Sigmoid colon (tissue), 6 donors: ENCODE measurements at regions not wholly inside any gene's neighbourhood (a gene's known extent, or its start where the extent isn't known, plus 50 kb on each side); places are given as distances from the start of the nearest gene placed in this dataset.
"Not testable (repeated sequence)": the region's sequence is repeated elsewhere in the genome, so short reads cannot be mapped to it uniquely, and the experiment has no call there.

ENCODE experiments used
- DNase-seq: peaks from one replicate; pipeline ENCODE4 v3.0.0-alpha.2; 2019
- H3K27ac ChIP-seq, 4 donors: fragments of 200-600 bp; sonication (generic); one replicate each; pipeline ENCODE4 v1.5.1; 2016 to 2019; ENCODE audit warnings: mild to moderate bottlenecking in 1 of 4
- H3K27me3 ChIP-seq, 3 donors: fragments of 200-600 bp; sonication (generic); one replicate each; pipeline ENCODE4 v1.5.1; 2019; ENCODE audit warnings: mild to moderate bottlenecking in 1 of 3
- H3K36me3 ChIP-seq, 4 donors: fragments of 200-600 bp; sonication (generic); one replicate each; pipeline ENCODE4 v1.5.1; 2016 to 2019
- H3K4me1 ChIP-seq, 4 donors: fragments of 200-600 bp; sonication (generic); one replicate each; pipeline ENCODE4 v1.5.1; 2017 to 2019
- H3K4me3 ChIP-seq, 4 donors: fragments of 200-600 bp; sonication (generic); one replicate each; pipeline ENCODE4 v1.5.1; 2017 to 2019; ENCODE audit warnings: mild to moderate bottlenecking in 2 of 4, moderate library complexity in 1 of 4
- H3K9me3 ChIP-seq, 4 donors: fragments of 200-600 bp in 3 of 4; sonication (generic) in 3 of 4; one replicate each; pipeline versions ENCODE4 v1.5.1 to v1.6.1; 2013 to 2019
- EP300 ChIP-seq, 4 donors: sonication (generic); formaldehyde crosslinking; IDR thresholded peaks; one replicate each; pipeline ENCODE4 v1.6.1; 2017; ENCODE audit warnings: antibody characterized with exemption in 4 of 4
- POLR2A ChIP-seq, 2 donors: fragments of 450-650 bp; IDR thresholded peaks; one replicate each; pipeline ENCODE4 v1.6.1; 2016; ENCODE audit warnings: antibody characterized with exemption in 2 of 2, mild to moderate bottlenecking in 2 of 2, moderate library complexity in 2 of 2
- POLR2AphosphoS5 ChIP-seq, 4 donors: sonication (generic); formaldehyde crosslinking; IDR thresholded peaks; one replicate each; pipeline ENCODE4 v1.6.1; 2017; ENCODE audit warnings: antibody characterized with exemption in 4 of 4
- WGBS, 2 donors: extraction: QIAGEN DNeasy Blood & Tissue Kit; methylation state at CpG; one replicate each; pipeline ENCODE4 v1.1.7; 2013; 5-methylcytosine and 5-hydroxymethylcytosine counted together
- intact Hi-C: fragments of 100-400 bp; cut with DNase I; formaldehyde crosslinking; loops from one replicate; pipeline ENCODE4 v1.15.1; 2023
- TF ChIP-seq, protein P1 (sequence below), 4 experiments: fragments of 450-650 bp in 3 of 4; fragments of 200-600 bp in 1 of 4; IDR thresholded peaks; one replicate each; pipeline ENCODE4 v1.5.1; 2016 to 2019; ENCODE audit warnings: antibody characterized with exemption in 4 of 4, mild to moderate bottlenecking in 3 of 4, moderate library complexity in 2 of 4
- donor health status: healthy with polysubstance abuse.
- donor health status: healthy.

DNA sequence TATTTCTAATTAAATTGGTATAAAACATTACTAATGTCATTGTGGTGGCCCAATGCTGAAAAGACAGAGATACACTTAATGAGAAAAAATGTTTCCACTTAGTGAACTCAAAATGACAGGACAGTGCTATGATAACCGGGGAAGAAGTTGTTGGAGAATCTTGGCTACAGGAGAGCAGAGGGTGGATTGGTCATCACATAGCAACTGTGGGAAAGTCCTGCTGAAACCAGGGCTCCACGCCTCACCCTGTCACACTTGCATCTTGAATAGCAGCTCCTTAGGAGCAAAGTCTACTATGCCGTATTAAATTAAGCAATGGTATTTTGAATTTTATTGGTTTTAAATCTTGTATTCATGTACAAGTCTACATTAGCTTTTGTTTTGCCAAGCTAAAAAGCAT lies 225.5 kb downstream of the KLF6 start:
- no peaks in the 10 kb centered on the region for H3K36me3 ChIP-seq
- TF ChIP-seq POLR2AphosphoS5 (IDR thresholded peaks at IDR 0.05), result no peak
- TF ChIP-seq, protein P1, sequence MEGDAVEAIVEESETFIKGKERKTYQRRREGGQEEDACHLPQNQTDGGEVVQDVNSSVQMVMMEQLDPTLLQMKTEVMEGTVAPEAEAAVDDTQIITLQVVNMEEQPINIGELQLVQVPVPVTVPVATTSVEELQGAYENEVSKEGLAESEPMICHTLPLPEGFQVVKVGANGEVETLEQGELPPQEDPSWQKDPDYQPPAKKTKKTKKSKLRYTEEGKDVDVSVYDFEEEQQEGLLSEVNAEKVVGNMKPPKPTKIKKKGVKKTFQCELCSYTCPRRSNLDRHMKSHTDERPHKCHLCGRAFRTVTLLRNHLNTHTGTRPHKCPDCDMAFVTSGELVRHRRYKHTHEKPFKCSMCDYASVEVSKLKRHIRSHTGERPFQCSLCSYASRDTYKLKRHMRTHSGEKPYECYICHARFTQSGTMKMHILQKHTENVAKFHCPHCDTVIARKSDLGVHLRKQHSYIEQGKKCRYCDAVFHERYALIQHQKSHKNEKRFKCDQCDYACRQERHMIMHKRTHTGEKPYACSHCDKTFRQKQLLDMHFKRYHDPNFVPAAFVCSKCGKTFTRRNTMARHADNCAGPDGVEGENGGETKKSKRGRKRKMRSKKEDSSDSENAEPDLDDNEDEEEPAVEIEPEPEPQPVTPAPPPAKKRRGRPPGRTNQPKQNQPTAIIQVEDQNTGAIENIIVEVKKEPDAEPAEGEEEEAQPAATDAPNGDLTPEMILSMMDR (IDR thresholded peaks at IDR 0.05), result no peak
- TF ChIP-seq EP300 (IDR thresholded peaks at IDR 0.05), result no peak
- no peak for TF ChIP-seq POLR2A (IDR thresholded peaks at IDR 0.05)
- 81 to 90% methylated on average over 3 of the region's 3 CpGs for WGBS, 2 donors
- H3K27me3 ChIP-seq, result no peaks in the 10 kb centered on the region
- H3K27ac ChIP-seq, result no peak overlapping the region
- no peak overlapping the region for H3K4me3 ChIP-seq
- DNase-seq, result no peak
- H3K9me3 ChIP-seq, result no peaks in the 10 kb centered on the region
- intact Hi-C loops, result no loop called here
- H3K4me1 ChIP-seq, result no peaks in the 10 kb centered on the region

- no peaks in the 10 kb centered on the region for H3K4me1 ChIP-seq
- no peaks in the 10 kb centered on the region for H3K36me3 ChIP-seq
- TF ChIP-seq, protein P1 (IDR thresholded peaks at IDR 0.05), result no peak
- TF ChIP-seq EP300 (IDR thresholded peaks at IDR 0.05), result no peak
- TF ChIP-seq POLR2AphosphoS5 (IDR thresholded peaks at IDR 0.05), result no peak
- TF ChIP-seq POLR2A (IDR thresholded peaks at IDR 0.05), result no peak
- no peaks in the 10 kb centered on the region for H3K9me3 ChIP-seq
- no peak overlapping the region for H3K27ac ChIP-seq
- no peaks in the 10 kb centered on the region for H3K27me3 ChIP-seq
- 89 to 93% methylated on average over 2 of the region's 2 CpGs for WGBS, 2 donors
- H3K4me3 ChIP-seq, result no peak overlapping the region
- DNase-seq, result no peak
- intact Hi-C loops, result no loop called here
Measured at GRCh38 chr10:3559011-3559410, 226.0 kb downstream of the KLF6 start.

DNA sequence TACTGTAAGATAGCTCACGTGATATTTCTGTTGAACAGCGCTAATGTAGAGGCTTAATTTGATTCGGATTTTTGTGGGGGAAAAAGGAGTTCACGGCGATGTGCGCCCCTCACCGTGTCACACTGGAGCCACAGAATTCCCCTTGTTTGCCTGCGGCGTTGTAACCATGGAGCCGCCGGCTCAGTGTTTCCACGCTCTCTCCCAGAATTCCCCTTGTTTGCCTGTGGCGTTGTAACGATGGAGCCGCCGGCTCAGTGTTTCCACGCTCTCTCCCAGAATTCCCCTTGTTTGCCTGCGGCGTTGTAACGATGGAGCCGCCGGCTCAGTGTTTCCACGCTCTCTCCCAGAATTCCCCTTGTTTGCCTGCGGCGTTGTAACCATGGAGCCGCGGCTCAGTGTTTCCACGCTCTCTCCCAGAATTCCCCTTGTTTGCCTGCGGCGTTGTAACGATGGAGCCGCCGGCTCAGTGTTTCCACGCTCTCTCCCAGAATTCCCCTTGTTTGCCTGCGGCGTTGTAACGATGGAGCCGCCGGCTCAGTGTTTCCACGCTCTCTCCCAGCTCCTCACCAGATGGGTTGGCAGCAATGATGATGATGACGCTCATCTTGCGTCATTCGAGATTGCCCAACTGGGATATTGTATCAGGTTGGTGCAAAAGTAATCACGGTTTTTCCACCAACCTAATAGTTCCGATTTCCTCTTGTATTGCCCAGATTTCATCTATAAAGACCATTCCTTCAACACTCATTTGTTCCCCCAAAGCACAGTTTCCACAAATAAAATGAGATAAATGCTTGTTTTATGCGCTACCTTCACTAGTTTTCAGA lies 228.6 kb downstream of the KLF6 start:
- peak overlapping the region in 1 of 4 donors; percentile 28 for H3K27ac ChIP-seq
- DNase-seq, intact Hi-C loops, H3K36me3 ChIP-seq, H3K4me1 ChIP-seq, H3K9me3 ChIP-seq, H3K4me3 ChIP-seq, H3K27me3 ChIP-seq: not testable (repeated sequence)
- WGBS, 2 donors, result 55 to 85% methylated on average over 46 of the region's 46 CpGs

DNA sequence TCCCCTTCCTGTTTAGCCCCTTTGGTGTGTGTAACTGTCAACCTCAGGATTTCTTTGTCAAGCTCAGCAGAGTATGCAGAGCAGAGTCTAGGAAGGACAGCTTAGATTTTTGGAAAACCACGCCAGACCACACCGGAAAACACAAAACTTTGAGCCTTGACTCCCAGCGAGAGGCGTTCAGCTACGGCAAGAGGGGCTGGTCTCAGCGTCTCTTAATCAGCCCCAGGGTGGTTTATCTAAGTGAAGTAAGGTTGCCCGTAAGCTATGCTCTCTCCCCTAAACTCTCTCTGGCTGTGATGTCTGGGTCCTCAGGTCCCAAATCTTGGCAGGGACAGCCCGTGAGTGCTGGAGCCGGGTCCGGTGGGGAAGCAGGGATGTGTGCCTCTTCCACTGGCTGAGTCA lies 230.9 kb downstream of the KLF6 start:
- no peak for DNase-seq
- intact Hi-C loops, result no loop called here
- H3K9me3 ChIP-seq, result no peaks in the 10 kb centered on the region
- TF ChIP-seq EP300 (IDR thresholded peaks at IDR 0.05) (no peak), POLR2A (IDR thresholded peaks at IDR 0.05) (no peak), POLR2AphosphoS5 (IDR thresholded peaks at IDR 0.05) (no peak)
- TF ChIP-seq, protein P1 (IDR thresholded peaks at IDR 0.05), result no peak
- no peaks in the 10 kb centered on the region for H3K4me1 ChIP-seq
- WGBS, 2 donors, result 52 to 77% methylated on average over 10 of the region's 10 CpGs
- H3K36me3 ChIP-seq, result no peaks in the 10 kb centered on the region
- H3K4me3 ChIP-seq, result no peak overlapping the region
- H3K27ac ChIP-seq, result no peak overlapping the region
- H3K27me3 ChIP-seq, result no peaks in the 10 kb centered on the region

DNA sequence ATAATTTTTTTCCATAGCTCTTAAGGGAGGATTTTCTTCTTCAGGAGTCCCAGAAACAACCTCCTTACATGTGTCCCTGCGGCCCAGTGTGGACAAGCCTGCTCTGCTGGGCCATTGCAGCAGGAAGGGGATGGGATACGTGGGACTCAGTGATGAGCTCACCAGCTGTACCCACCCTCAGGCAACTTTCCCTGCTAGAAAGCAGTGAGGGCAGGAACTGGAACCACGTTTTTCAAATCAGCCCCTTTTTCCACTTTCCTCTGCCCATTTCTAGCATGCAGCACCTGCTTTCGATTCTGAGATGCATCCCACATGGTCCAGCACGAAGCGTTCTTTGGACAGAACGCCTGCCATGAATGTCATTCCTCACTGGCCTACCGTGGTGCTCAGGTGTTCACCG lies 232.7 kb downstream of the KLF6 start:
- TF ChIP-seq, protein P1 (IDR thresholded peaks at IDR 0.05), result no peak
- TF ChIP-seq EP300 (IDR thresholded peaks at IDR 0.05), result no peak
- no peak for TF ChIP-seq POLR2AphosphoS5 (IDR thresholded peaks at IDR 0.05)
- no peak for TF ChIP-seq POLR2A (IDR thresholded peaks at IDR 0.05)
- Histone ChIP-seq H3K27ac (no peak overlapping the region), H3K4me3 (no peak overlapping the region), H3K9me3 (no peaks in the 10 kb centered on the region), H3K4me1 (no peaks in the 10 kb centered on the region), H3K36me3 (no peaks in the 10 kb centered on the region), H3K27me3 (no peaks in the 10 kb centered on the region)
- DNase-seq, result no peak
- intact Hi-C loops, result no loop called here
- WGBS, 2 donors, result 86 to 92% methylated on average over 9 of the region's 9 CpGs
